NT2/D1 (cell line): ENCODE measurements at regions not wholly inside any gene's neighbourhood (a gene's known extent, or its start where the extent isn't known, plus 50 kb on each side); places are given as distances from the start of the nearest gene placed in this dataset.

ENCODE experiments used
- SUZ12 ChIP-seq: IDR thresholded peaks from 2 replicates; pipeline ENCODE4 v1.6.1; 2011; ENCODE audit not compliant: insufficient read length, insufficient read depth; ENCODE audit errors: extremely low read depth
- ZNF274 ChIP-seq: IDR thresholded peaks from 2 replicates; pipeline ENCODE4 v1.6.1; 2011; ENCODE audit warnings: mild to moderate bottlenecking, low read depth, low read length

DNA sequence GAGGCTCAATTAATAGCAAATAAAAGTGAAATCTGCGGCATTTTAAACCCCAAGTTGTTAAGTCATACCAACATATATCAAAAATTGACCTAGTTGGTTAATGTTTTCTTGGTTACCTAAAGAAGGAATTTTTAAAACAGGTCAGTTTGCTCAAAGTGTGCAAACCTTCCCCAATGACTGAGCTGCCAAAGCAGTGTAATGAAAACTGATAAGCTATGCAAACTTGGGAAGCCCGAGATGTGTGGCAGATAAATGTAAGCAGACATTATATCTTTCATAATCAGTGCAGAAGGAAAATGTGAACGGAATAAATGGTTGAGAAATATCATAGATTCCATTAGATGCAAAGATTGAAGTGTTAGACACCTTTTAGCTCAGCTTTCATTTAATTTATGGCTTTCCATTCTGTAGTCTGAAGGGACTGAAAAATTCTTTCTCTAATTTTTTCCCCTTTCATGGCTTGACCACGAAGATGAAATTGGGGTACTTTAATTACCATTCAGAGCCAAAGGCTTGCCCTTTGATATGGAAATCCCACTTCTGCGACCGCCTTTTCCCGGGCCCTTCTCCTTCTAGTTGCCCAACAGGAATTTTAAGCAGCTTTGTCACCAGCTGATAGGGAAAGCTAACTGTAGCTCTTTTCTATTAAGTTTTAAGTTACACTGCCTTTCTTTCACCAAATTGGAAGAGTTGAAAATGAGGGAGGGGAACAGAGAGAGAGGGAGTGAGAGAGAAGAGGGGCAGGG, 306.6 kb upstream of the SOX5 start:
- TF ChIP-seq SUZ12 (no peak), ZNF274 (no peak)
